Fibroblast of peridontal ligament (primary cell): ENCODE measurements at regions not wholly inside any gene's neighbourhood (a gene's known extent, or its start where the extent isn't known, plus 50 kb on each side); places are given as distances from the start of the nearest gene placed in this dataset.
"Not testable (repeated sequence)": the region's sequence is repeated elsewhere in the genome, so short reads cannot be mapped to it uniquely, and the experiment has no call there.

Source experiments
- DNase-seq: peaks from one replicate; pipeline ENCODE4 v3.0.0-alpha.2; 2010; ENCODE audit errors: extremely low read depth

- DNase-seq: not testable (repeated sequence)
Observed at GRCh38 chr13:44149231-44149630, 224.4 kb upstream of the SERP2 start.

- no peak for DNase-seq
Observed at GRCh38 chr13:44149821-44150220, 223.8 kb upstream of the SERP2 start.

- DNase-seq: no peak
Observed at GRCh38 chr13:44151474-44151873, 222.2 kb upstream of the SERP2 start.

GRCh38 chr13:44153496-44153895 lies 220.1 kb upstream of the SERP2 start:
- no peak for DNase-seq

GRCh38 chr13:44155422-44156293 lies 218.0 kb upstream of the SERP2 start:
- DNase-seq: peak; percentile 49

- DNase-seq: no peak
Observed at GRCh38 chr13:44156294-44156658, 217.3 kb upstream of the SERP2 start.

GRCh38 chr13:44157606-44158005 lies 216.0 kb upstream of the SERP2 start:
- peak; percentile 54 for DNase-seq

- DNase-seq: no peak
Observed at GRCh38 chr13:44158098-44158521, 215.5 kb upstream of the SERP2 start.

GRCh38 chr13:44158881-44159632 lies 214.6 kb upstream of the SERP2 start:
- no peak for DNase-seq

GRCh38 chr13:44159633-44160279 lies 213.9 kb upstream of the SERP2 start:
- no peak for DNase-seq

GRCh38 chr13:44160591-44161191 lies 212.9 kb upstream of the SERP2 start:
- no peak for DNase-seq

- no peak for DNase-seq
Observed at GRCh38 chr13:44163108-44163507, 210.5 kb upstream of the SERP2 start.

- no peak for DNase-seq
Observed at GRCh38 chr13:44165221-44165888, 208.3 kb upstream of the SERP2 start.

- DNase-seq: no peak
Observed at GRCh38 chr13:44165889-44166496, 207.6 kb upstream of the SERP2 start.

GRCh38 chr13:44169018-44169911 lies 204.4 kb upstream of the SERP2 start:
- DNase-seq: peak; percentile 82

GRCh38 chr13:44170731-44171130 lies 202.9 kb upstream of the SERP2 start:
- no peak for DNase-seq

- no peak for DNase-seq
Observed at GRCh38 chr13:44171156-44171555, 202.5 kb upstream of the SERP2 start.

GRCh38 chr13:44171861-44172260 lies 201.8 kb upstream of the SERP2 start:
- no peak for DNase-seq

GRCh38 chr13:44172281-44172810 lies 201.3 kb upstream of the SERP2 start:
- no peak for DNase-seq
